PC-3 (cell line): ENCODE measurements at regions not wholly inside any gene's neighbourhood (a gene's known extent, or its start where the extent isn't known, plus 50 kb on each side); places are given as distances from the start of the nearest gene placed in this dataset.

Experiments used
- ATAC-seq: fragments of 200-7000 bp; cut with Tn5 transposase; 2 replicates; pipeline ENCODE4 v1.9.1; 2020; ENCODE audit warnings: mild to moderate bottlenecking, moderate library complexity
- BruUV-seq: library from RNA; stranded (reverse); fragments of 400-500 nt; replicated peaks from 2 replicates; lab custom pipeline; 2021; lab: Mats Ljungman, UMichigan
- CTCF ChIA-PET: fragments of 300-600 bp; sonication (Branson Sonifier 250); formaldehyde crosslinking; loops from one replicate; lab custom pipeline; 2022; ENCODE audit warnings: antibody characterized with exemption; lab: Charles Lee
- POLR2A ChIA-PET: fragments of 300-600 bp; sonication (Branson Sonifier 250); formaldehyde crosslinking; loops from one replicate; lab custom pipeline; 2022; ENCODE audit warnings: antibody characterized with exemption; ENCODE audit not compliant: unreplicated experiment; lab: Charles Lee
- DNase-seq: peaks from one replicate; pipeline ENCODE4 v3.0.0-alpha.2; 2015
- H2AFZ ChIP-seq: fragments of 300-600 bp; sonication (generic); 2 replicates; pipeline ENCODE4 v1.6.0; 2016; ENCODE audit warnings: antibody characterized with exemption, low read length
- H3F3A ChIP-seq: fragments of 300-600 bp; sonication (generic); one replicate; pipeline ENCODE4 v1.6.0; 2017; ENCODE audit warnings: antibody characterized with exemption, low read length, control low read depth, mild to moderate bottlenecking; ENCODE audit not compliant: unreplicated experiment
- H3K27ac ChIP-seq: fragments of 300-600 bp; sonication (generic); 2 replicates; pipeline ENCODE4 v1.5.1; 2016; ENCODE audit warnings: mild to moderate bottlenecking, low read length
- H3K27me3 ChIP-seq: fragments of 300-600 bp; sonication (generic); 2 replicates; pipeline ENCODE4 v1.6.1; 2016; ENCODE audit warnings: low read length, mixed read lengths
- H3K36me3 ChIP-seq: fragments of 300-600 bp; sonication (generic); 2 replicates; pipeline ENCODE4 v1.6.1; 2016; ENCODE audit warnings: low read depth, mixed run types, low read length, mixed read lengths
- H3K4me1 ChIP-seq: fragments of 300-600 bp; sonication (generic); 2 replicates; pipeline ENCODE4 v1.5.1; 2016; ENCODE audit warnings: low read length; ENCODE audit not compliant: insufficient read depth
- H3K4me2 ChIP-seq: fragments of 300-600 bp; sonication (generic); 2 replicates; pipeline ENCODE4 v1.6.0; 2016; ENCODE audit warnings: low read length
- H3K4me3 ChIP-seq: fragments of 300-600 bp; sonication (generic); 2 replicates; pipeline ENCODE4 v1.5.1; 2016; ENCODE audit warnings: mild to moderate bottlenecking, low read length, mixed read lengths
- H3K79me2 ChIP-seq: fragments of 300-600 bp; sonication (generic); 2 replicates; pipeline ENCODE4 v1.6.1; 2017; ENCODE audit warnings: low read length, mixed read lengths
- H3K9ac ChIP-seq: fragments of 300-600 bp; sonication (generic); 2 replicates; pipeline ENCODE4 v1.6.0; 2016; ENCODE audit warnings: mild to moderate bottlenecking, low read length
- H3K9me2 ChIP-seq: fragments of 300-600 bp; sonication (generic); replicated peaks from 2 replicates; pipeline ENCODE4 v1.6.1; 2016; ENCODE audit warnings: mixed run types, low read length, mixed read lengths
- H3K9me3 ChIP-seq: fragments of 300-600 bp; sonication (generic); 2 replicates; pipeline ENCODE4 v1.6.1; 2016; ENCODE audit warnings: low read length, mixed read lengths
- H4K20me1 ChIP-seq: fragments of 300-600 bp; sonication (generic); 2 replicates; pipeline ENCODE4 v1.6.1; 2016; ENCODE audit warnings: low read length, mixed read lengths
- CTCF ChIP-seq: fragments of 300-600 bp; sonication (generic); conservative IDR thresholded peaks from 2 replicates; pipeline ENCODE4 v1.5.1; 2017; ENCODE audit warnings: antibody characterized with exemption, low read depth, mild to moderate bottlenecking, low read length
- EZH2 ChIP-seq: fragments of 300-600 bp; sonication (generic); IDR thresholded peaks from one replicate; pipeline ENCODE4 v1.6.1; 2017; ENCODE audit warnings: antibody characterized with exemption, mild to moderate bottlenecking, low read length; ENCODE audit not compliant: unreplicated experiment
- EZH2phosphoT487 ChIP-seq: fragments of 300-600 bp; sonication (generic); IDR thresholded peaks from 2 replicates; pipeline ENCODE4 v1.6.1; 2018; ENCODE audit warnings: mild to moderate bottlenecking, antibody characterized with exemption, low read length, borderline replicate concordance
- intact Hi-C: fragments of 100-400 bp; cut with micrococcal nuclease; formaldehyde crosslinking; loops from 2 replicates; pipeline ENCODE4 v1.9.0; 2023

GRCh38 chr1:37392051-37392450 is 82.3 kb upstream of the ZC3H12A start:
- Histone ChIP-seq H3K36me3 (no peaks in the 10 kb centered on the region), H3K9ac (no peak overlapping the region), H3K4me3 (no peak overlapping the region), H3K79me2 (no peaks in the 10 kb centered on the region), H3K4me1 (no peaks in the 10 kb centered on the region), H3K4me2 (no peak overlapping the region), H3K9me3 (no peaks in the 10 kb centered on the region), H3K9me2 (no peaks in the 10 kb centered on the region), H2AFZ (no peak overlapping the region), H3K27me3 (peaks cover 58% of the 10 kb centered on the region), H3K27ac (no peak overlapping the region), H3F3A (no peaks in the 10 kb centered on the region), H4K20me1 (no peaks in the 10 kb centered on the region)
- no peak for ATAC-seq
- BruUV-seq, result no TSS peak
- POLR2A ChIA-PET, result no interaction called here
- TF ChIP-seq EZH2, result no peak
- no peak for TF ChIP-seq EZH2phosphoT487
- TF ChIP-seq CTCF, result no peak
- intact Hi-C loops, result no loop called here
- CTCF ChIA-PET, result no interaction called here
- no peak for DNase-seq

GRCh38 chr1:37393173-37394120 is 80.9 kb upstream of the ZC3H12A start:
- CTCF ChIA-PET, result interaction anchor here (0.7 kb wide), 1 partner anchor 13 kb away, joined by 3 read pairs; no protein-coding TSS in a partner anchor
- H3K9me2 ChIP-seq, result no peaks in the 10 kb centered on the region
- H3K27ac ChIP-seq, result no peak overlapping the region
- H3K9me3 ChIP-seq, result no peaks in the 10 kb centered on the region
- H3F3A ChIP-seq, result no peaks in the 10 kb centered on the region
- H3K36me3 ChIP-seq, result no peaks in the 10 kb centered on the region
- TF ChIP-seq CTCF (no peak), EZH2 (no peak), EZH2phosphoT487 (no peak)
- ATAC-seq, result no peak
- no peak overlapping the region for H3K9ac ChIP-seq
- H4K20me1 ChIP-seq, result no peaks in the 10 kb centered on the region
- DNase-seq, result no peak
- H2AFZ ChIP-seq, result no peak overlapping the region
- H3K4me3 ChIP-seq, result no peak overlapping the region
- no peak overlapping the region for H3K4me2 ChIP-seq
- POLR2A ChIA-PET, result no interaction called here
- H3K27me3 ChIP-seq, result peaks cover 61% of the 10 kb centered on the region
- H3K4me1 ChIP-seq, result no peaks in the 10 kb centered on the region
- H3K79me2 ChIP-seq, result no peaks in the 10 kb centered on the region
- intact Hi-C loops, result no loop called here
- BruUV-seq, result no TSS peak
